ENCODE measurements at regions not wholly inside any gene's neighbourhood (a gene's known extent, or its start where the extent isn't known, plus 50 kb on each side); places are given as distances from the start of the nearest gene placed in this dataset.
"Not testable (repeated sequence)": the region's sequence is repeated elsewhere in the genome, so short reads cannot be mapped to it uniquely, and the experiment has no call there.

DNA sequence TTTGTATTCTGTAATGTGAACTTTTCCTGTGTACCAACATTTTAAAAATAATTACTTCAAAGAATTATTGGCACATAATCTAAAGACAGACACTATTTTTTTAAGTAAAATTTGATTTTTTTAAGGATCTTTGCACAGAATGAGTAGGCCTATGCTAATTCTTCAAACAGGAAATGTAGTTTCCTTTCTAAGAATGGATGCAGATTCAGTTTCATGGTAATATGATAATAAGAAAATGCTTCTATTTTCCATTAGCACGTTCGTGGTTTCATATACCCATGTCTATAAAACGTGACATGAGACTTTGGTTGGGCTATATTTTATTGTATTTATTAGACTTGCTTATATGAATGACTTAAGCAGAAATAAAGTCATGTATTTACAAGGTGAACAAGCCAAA is 191.8 kb upstream of the RBBP8 start:
- intact Hi-C loops (cut with DNase I): no loop called here
- DNase-seq: no peak

DNA sequence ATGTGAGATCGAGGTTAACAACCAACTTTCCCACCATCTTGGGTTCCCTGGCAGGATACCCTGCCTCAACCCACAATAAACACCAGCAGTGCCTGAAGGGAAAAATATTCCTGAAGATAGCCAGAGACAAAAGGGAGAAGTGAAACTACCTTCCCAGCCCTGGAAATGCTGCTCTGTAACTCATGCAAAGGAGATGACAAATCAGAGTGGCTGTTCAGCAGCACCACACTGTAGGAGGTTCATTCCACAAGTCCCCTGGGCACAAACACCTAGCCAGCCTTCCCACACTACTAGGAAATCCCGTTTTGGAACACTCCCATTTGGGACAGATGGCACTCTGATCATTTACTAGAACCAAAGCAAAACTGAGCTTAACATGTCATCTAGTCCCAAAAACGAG is 190.7 kb upstream of the RBBP8 start:
- no peak for DNase-seq
- intact Hi-C loops (cut with DNase I): no loop called here

DNA sequence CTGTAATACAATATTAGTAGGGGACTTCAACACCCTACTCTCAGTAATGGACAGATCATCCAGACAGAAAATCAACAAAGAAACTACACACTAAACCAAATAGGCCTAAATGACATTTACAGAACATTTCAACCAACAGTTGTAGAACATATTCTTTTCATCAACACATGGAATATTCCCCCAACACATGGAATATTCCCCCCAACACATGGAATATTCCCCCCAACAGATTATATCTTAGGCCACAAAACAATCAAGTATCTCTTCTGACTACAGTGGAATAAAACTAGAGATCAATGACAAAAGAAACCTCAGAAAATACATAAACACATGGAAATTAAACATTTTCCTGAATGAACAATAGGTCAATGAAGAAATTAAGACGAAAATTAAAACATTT is 187.2 kb upstream of the RBBP8 start:
- DNase-seq: no peak
- intact Hi-C loops (cut with DNase I): no loop called here

DNA sequence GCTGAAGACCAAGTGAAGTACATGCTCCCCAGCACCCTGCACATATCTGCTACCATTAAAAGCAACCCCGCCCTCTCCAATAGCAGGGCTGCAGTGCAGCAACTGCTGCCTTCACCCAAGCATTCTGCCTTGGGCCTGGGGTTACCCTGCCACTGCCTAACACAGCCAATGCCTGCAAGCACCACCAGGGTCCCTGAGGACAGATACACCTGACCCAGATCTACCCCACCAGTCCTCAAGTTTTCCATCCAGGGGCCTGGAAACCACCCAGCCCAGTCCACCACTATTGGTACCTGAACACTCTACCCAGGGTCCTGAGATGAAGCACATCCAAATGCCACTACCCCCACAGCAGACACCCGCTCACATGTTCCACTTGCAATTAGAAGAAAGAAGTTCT is 181.1 kb upstream of the RBBP8 start:
- no peak for DNase-seq
- intact Hi-C loops (cut with DNase I): no loop called here

DNA sequence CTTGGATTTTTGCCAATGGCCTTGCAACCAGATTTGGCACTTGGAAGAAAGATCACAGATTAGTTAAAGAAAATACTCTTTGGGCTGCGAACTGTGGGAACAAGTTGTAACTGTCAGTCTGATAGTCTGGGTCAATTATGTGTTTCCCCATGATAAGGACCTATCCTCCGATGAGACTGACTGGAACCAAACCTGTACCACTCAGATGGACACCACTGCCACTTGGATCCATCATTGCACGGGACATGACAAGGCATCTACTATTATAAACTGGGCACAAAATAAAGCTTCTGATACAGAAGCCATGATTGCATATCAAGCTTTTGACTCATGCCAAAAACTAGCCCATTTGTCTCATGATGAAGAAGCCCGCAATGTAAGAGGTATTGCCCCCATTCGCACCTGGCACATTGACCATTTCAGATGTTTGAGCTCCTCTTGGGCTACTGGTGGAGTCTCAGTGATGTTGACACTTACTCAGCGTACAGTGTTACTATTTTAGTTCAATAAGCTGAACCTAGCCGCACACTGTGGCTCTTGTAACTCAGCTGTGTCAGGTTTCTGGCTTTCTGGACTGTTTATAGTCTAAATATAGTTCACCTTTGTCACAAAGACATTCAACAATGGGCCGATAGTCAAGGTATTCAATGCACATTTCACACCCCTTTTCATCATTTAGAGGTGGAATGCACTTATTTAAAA is 179.8 kb upstream of the RBBP8 start:
- intact Hi-C loops (cut with DNase I): no loop called here
- DNase-seq: no peak

DNA sequence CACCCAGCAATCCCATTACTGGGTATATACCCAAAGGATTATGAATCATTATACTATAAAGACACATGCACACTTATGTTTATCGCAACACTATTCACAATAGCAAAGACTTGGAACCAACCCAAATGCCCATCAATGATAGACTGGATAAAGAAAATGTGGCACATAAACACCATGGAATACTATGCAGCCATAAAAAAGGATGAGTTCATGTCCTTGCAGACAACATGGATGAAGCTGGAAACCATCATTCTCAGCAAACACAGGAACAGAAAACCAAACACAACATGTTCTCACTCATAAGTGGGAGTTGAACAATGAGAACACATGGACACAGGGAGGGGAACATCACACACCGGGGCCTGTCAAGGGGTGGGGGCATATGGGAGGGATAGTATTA is 169.1 kb upstream of the RBBP8 start:
- DNase-seq; intact Hi-C loops (cut with DNase I): not testable (repeated sequence)

DNA sequence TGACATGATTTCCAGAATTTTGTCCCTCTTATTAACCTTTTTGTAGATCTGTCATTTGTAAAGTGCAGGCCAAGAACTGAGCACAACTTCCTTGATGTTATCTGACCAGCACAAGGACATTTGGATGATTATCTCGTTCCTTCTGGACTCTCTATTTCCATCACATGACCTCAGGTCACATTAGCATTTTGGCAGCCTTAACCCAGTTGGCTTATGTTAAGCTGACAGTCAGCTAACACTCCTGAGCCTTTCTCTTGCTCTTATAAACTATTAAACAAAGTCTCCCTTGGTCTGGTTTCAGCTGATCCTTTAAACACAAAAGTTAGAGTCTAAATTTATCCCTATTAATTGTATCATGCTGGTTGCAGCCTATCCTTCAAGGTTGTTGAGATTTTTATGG is 167.2 kb upstream of the RBBP8 start:
- no peak for DNase-seq
- intact Hi-C loops (cut with DNase I): no loop called here

DNA sequence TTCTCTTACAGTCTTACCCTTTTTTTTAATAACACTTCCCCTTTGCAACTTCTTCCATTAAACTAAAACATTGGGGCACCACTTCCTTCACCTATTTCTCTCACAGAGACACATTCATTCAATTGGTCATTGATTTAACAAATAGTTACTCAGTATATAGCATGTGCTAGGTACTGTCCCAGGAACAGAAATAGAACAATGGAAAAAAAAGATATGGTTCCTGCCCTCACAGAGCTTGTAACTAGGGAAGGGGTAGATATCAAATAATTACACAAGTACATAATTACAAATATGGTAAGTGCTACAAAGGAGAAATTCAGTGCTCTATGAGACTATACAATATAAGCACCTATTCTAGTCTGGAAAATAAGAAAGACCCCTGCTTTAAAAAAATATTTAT is 165.5 kb upstream of the RBBP8 start:
- intact Hi-C loops (cut with DNase I): no loop called here
- no peak for DNase-seq

DNA sequence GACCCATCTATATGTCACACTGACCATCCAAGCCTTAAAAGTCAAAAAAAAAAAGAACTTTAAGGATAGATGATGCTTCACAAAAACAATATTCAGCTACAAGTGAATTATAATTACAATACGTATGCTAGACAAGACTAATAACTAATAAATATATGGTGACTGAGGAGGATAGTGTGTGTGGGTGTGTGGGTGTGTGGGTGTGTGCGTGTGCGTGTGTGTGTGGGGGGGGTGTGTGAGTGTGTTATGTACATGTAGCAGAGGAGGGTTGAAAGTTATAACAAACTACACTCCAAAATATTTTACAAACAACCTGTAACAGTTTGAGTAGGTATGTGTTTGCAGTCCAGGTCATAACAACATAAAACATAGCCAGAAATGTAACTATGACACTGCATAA is 159.2 kb upstream of the RBBP8 start:
- no peak for DNase-seq
- intact Hi-C loops (cut with DNase I): no loop called here

DNA sequence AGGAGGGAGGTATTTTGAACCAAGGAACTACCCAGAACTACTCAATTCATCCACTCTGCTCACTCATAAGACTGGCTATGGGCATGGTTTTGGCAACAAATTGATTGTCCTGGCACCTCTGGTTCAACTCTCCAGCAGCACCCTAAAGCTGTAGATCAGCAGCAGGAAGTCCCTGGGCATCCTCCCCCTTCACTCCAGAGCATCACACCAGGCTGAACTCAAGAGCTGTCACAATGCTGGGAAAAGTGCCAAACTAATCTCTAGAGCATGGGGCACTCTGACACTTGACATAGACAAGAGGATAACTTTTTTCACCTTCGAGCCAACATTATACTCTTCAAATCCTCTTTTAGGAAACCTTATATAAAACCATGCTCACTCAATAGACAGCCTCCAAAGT is 154.1 kb upstream of the RBBP8 start:
- intact Hi-C loops (cut with DNase I): no loop called here
- no peak for DNase-seq

DNA sequence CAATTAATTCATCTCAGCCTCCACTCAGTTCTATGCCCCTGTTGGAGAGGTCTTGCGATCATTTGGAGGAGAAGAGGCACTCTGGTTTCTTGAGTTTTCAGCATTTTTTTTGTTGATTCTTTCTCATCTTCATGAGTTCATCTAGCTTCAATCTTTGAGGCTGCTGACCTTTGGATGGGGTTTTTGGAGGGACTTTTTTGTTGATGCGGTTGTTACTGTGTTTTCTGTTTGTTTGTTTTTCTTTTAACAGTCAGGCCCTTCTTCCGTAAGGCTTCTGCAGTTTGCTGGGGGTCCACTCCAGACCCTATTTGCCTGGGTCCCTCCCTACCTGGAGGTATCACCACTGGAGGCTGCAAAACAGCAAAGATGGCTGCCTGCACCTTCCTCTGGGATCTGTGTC is 149.9 kb upstream of the RBBP8 start:
- DNase-seq: no peak
- intact Hi-C loops (cut with DNase I): no loop called here

DNA sequence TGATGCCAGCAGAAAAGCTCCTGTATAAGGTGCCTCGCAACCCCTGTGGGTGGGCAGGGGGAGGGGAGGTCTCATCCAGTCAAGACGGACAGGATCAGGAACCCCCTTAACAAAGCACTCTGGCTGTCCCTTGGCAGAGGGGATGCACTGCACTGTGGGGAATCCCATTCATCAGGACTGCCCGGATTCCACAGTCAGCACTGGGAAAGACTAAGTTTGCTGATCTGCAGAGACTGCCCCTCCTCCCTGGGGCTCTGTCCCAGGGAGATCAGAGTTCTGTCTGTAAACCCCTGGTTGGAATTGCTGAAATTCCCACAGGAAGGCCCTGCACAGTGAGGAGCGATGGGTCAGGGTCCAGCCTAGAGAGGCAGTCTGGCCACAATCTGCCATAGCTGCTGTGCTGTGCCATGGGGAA is 149.5 kb upstream of the RBBP8 start:
- DNase-seq: no peak

DNA sequence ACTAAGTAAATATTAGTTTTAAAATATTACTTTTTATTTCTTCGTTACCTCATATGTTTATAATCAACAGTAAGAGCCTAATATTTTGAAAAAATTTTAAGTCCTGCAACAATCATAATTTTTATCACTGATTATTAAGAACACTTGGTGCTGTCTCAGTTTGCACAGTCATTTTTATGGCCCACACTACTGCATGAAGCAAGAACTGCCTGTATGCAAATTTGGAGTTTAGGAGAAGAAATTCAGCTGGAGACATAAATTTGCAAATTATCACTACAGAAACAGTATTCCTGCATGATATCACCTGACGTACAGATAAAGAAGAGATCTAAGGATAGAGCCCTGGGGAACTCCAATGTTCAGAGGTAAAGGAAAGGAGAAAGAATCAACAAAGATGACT is 144.1 kb upstream of the RBBP8 start:
- intact Hi-C loops (cut with DNase I): no loop called here
- DNase-seq: no peak

More for the DNA sequence above, 149.5 kb upstream of the RBBP8 start:
- intact Hi-C loops (cut with DNase I): no loop called here

DNA sequence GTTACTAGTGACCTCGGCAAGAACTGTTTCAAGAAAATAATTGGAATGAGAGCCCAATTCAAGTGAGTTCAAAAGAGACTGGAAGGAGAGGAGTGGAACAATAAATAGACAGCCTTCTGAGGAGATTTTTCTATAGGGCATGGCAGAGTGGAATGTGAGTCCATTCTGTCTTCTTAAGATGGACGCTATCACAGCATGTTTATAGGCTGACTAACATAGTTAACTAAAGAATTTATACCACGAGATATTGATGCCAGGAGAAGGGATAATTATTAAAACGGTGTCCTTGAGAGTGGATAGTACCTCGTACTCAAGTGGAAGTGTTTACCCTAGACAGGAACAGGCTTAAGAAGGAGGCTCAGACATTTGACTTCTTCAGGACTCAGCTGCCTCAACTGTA is 143.5 kb upstream of the RBBP8 start:
- no peak for DNase-seq
- intact Hi-C loops (cut with DNase I): no loop called here

DNA sequence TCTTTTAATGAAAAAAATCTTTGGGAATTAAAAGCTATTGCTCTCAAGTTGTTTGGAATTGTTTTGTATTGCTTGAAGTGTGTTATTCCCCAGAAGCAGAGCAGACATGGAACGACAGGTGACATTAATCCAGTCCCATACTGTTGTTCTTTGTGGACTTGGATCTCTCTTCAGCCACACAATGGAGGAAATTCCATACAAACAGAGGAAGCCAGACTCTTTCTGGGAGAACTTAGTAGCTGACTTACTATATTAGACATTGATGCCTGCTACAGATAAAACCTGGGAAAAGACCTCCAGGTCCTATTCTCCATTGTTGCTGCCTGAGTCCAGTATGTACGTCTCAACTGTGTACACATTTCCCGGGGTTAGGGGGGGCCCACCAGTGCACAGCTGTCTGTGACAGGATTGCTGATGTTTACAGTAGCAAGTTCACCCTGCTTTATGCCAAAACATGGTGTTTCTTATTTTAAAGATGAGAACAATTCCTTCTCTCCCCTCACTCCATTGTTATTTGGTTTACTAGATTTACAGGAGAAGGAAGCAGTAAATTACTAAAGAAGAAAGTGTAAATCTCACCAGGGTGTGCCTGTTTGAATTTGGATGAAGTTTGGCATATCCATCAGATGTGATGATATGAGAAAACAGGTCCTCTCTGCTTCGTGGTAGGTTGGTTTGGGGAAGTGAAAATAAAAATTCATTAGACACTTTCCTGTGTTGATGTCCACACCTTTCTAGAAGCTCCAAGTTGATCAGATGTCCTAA is 142.4 kb upstream of the RBBP8 start:
- intact Hi-C loops (cut with DNase I): no loop called here
- no peak for DNase-seq

DNA sequence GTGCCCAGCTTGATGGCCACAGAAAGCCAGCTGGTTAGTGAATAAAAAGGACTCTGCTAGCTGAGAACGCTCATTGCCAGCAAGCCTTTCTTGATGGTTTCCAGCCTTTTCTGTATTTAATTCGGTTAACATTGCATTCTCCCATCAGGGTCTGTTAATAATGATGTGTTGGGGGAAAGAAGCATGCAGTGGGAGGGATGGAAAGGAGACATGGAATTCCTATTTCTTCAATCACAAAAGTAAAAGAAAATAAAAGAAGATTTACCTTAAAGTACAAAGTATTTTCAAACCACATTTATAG is 141.9 kb upstream of the RBBP8 start:
- DNase-seq: no peak
- intact Hi-C loops (cut with DNase I): no loop called here

DNA sequence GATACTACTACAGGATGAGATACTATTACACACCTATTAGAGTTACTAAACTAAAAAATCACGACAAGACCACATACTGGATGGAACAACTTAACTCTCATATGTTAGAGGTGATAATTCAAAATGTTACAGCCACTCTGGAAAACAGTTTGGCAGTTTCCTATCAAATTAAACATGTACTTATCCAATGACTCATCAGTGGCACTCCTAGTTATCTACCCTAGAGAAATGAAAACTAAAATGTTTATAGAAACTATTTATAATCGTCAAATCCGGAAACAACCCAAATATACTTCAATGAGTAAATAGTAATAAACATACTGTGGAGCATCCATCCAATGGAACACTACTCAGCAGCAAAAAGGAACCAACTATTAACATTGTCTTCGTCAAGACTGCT is 137.0 kb upstream of the RBBP8 start:
- intact Hi-C loops (cut with DNase I): no loop called here
- DNase-seq: no peak

DNA sequence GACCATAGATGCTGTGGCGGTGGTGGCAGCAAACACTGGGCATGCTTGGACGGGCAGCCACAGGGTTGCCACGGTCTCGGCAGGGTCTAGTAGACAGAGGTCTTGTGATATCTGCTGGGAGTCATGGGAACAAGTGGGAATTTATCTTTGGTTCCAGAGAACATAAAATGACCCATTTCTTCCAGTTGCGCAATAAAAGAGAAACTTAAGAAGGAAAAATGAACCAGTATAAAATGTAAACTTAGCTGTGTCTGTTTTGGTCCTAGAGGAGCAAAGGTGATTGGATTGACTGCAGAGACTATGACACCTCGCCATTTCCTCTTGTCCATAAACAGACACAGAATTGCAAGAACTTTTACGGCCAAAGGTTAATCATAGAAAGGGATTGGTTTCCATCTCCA is 132.6 kb upstream of the RBBP8 start:
- DNase-seq: no peak
- intact Hi-C loops (cut with DNase I): loop anchor here (5.0 kb wide), 1 partner anchor 187 kb away; no protein-coding TSS in a partner anchor

DNA sequence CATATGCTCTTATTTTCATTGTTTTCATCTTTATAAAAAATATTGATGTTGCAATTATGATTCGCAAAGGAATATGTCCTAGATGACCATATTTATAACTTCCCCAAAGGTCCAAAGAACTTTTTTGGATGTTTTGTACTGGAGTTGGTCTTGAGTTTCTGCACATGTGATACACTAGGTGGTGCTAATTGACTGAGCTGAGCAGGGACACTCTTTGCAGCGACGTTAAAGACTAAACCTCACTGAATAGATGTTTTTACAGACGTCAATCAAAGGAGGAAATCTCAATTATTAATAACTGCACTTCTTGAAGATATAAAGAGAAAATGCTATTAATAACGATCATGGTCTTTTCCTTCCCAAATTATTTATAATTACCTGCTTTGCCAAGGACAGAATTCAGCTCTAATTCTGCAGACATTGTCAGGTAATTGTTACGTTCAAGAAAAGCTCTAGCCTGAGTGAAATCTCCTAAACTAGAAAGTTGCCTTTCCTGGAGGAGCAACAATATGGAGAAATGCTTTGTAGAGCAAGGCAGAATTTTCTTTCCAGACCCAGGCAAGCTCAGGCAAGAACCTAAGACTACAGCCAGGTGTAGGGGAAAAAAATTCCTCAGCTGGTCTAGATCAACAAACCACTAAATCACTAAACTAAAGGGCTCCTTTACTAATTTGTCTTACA is 119.3 kb upstream of the RBBP8 start:
- DNase-seq: peak in 6 of 42 donors; percentile 11 to 53 (median 24)
- intact Hi-C loops (cut with DNase I): no loop called here

DNA sequence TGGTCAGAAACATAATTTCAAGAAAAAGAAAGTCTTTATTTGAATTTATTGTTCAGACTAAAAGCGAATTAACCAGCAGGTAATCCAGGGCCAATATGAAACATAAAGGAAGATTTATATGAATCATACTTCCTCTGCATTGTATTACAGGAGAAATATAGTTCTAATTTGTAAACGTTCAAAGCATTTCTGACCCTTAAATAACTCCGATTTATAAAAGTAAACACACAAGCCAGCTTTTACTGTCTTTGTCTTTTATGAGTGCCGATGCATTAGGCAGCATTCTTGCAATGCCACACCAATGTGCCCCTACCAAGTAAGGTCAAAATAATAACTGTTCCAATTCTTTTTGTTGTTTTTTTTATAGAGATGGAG is 118.8 kb upstream of the RBBP8 start:
- intact Hi-C loops (cut with DNase I): no loop called here
- DNase-seq: no peak

Data from head of caudate nucleus (tissue), 42 donors.